ENCODE measurements at regions not wholly inside any gene's neighbourhood (a gene's known extent, or its start where the extent isn't known, plus 50 kb on each side); places are given as distances from the start of the nearest gene placed in this dataset.

DNA sequence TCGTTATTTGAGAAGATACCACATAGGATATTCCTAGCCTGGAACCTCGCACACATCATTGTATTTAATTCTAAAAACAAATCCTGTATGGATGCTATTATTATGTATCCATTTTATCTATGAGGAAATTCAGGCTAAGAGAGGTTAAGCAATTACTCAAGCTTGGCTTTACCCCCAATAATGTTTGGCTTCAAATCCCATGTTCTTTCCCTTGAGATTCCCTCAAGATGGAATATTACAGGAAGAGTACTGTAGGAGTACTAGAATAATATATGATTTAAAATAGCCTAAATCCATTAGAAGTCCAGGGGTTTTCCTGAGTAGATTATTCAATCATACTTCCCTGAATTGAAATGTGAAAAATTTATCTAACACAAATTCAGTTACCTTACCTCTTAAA lies 630.2 kb downstream of the ZNF385D start:
- no peak for DNase-seq

DNA sequence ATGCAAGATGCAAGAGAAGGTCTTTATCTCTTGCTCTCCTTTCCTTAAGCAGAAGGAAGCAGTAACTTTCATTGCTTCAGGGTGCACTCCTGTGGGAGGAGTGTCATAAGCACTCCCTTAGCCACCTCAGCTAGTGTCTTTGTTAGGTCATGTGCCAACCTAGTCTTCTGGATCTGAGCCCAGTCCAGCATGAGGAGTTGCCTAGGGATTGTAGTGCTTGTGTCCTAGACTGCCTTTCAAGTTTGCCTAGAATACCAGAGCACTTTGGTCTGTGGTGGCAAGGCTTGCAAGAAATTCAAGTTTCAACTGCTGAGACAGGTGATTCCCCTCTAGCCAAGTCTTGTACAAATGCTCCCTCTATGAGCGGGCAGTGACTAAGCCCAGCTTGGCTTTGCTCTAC lies 633.6 kb downstream of the ZNF385D start:
- no peak for DNase-seq

DNA sequence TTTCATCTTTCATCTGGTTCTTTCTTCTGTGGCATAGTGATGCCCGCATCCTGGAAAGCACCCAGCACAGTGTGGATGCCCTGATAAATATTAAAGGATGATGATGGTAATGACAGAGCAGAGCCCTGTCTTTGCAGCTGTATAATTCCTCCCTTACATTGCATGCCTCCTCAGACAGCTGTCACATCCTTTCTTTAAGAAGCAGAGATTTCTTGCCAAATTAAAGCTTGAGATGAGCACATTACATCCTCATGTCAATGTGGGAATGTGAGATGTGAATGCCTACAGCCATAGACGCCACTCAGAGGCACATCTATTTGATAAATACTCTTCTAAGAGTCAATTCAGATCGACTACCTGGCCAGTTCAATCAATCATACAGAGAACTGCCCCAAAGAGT lies 642.0 kb downstream of the ZNF385D start:
- DNase-seq, result no peak

DNA sequence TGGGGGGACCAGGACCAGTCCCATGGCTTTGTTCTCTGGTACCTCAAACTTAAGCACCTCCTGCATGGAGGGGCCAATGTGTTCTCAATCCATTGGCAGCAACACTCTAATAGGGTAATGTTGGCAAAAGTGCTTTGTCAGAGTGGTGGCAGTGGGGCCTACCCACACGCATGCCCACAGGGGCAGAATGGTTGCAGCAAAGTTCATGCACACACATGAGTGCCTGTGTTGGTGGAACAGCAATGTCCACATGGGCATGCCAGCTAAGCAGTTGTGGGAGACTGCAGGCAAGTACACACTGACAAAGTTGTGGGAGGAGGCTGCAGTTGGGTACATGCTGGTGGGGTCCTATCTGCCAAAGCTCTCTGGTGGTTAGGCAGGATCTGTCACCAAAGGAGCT lies 645.2 kb downstream of the ZNF385D start:
- no peak for DNase-seq

DNA sequence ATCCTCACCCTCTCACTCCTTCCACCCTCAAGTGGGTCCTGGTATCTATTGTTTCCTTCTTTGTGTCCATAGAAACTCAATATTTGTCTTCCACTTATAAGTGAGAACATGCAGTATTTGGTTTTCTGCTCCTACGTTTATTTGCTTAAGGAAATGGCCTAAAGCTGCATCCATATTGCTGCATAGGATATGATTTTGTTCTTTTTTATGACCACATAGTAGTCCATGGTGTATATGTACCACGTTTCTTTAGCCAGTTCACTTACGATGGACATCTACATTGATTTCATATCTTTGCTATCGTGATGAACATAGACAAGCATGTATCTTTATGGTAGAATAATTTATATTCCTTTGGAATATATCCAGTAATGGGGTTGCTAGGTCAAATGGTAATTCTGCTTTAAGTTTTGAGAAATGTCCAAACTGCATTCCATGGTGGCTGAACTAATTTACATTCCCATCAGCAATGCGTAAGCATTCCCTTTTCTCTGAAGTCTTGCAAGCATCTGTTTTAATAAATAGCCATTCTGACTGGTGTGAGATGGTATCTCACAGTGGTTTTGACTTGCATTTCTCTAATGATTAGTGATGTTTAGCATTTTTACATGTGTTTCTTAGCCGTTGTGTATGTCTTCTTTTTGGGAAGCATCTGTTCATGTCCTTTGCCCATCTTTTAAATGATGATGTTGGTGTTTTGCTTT lies 650.2 kb downstream of the ZNF385D start:
- DNase-seq, result no peak

DNA sequence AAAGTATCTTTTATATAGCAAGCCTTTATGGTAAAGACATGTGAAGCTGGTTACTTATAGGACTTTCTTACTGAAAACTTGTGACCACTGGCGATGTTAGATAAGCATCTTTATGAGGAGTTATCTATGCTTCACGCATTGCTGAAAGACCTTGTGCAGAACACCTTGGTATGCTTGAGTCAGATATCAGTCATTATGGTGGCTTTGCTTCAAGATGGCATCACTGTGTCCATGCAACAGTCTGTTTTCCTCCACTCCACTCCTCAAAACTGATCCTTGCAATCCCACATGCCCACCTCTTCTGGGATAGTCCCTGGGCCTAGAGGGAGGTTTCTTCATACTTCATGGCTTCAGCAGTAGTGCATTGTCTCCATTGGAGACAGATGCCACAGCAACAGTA lies 656.3 kb downstream of the ZNF385D start:
- DNase-seq, result no peak

DNA sequence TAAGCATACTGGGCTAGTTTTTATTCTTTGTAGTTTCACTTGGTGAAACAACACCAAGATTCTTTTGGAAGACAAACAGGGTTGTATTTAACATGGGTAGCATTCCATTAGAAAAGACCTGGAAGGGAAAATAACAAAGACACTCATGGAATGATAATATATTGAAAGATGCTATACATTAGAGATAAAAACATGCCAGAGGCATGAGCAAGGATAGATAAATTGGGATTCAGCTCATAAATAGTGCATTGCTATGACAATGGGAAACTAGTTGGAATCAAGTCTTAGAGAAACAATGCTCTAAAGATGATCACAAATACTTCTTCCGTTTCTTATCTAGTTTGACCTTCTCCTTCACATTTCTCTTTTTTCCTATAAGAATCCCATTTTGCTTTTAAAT lies 677.4 kb downstream of the ZNF385D start:
- no peak for DNase-seq

DNA sequence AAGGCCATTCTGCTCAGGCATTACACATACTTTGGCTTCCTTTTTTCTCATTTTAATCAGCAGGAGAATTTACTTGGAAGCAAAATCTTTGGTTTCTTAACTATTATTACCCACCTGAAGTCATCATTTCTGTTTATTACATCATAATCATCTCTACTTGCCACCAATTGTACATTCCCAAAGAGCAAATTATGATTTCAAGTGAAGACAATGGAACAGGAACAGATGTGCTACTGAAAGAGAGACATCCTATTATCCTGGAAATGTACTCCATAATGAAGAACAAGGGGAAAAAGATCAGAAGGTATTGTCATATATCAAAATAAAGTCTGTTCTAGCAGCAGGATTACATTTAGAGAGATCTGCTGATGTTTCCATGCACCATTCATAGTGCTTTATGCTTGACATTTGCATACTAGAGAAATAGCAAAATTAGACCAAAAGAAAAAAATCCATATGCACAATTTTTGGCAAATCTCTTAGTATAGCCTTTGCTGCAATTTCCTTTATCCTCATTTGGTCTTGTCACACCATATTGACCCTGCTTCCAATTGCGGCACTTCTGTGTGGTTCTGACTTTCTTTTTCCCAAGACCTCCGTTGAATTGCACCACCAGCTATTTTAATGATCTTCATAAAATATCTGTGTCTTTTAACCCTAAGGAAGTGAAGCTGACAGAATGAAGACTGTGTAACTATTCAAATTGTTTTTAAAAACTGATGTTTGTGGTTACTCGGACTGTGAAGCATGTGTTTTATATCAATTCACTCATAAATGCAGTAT lies 683.8 kb downstream of the ZNF385D start:
- DNase-seq, result no peak

DNA sequence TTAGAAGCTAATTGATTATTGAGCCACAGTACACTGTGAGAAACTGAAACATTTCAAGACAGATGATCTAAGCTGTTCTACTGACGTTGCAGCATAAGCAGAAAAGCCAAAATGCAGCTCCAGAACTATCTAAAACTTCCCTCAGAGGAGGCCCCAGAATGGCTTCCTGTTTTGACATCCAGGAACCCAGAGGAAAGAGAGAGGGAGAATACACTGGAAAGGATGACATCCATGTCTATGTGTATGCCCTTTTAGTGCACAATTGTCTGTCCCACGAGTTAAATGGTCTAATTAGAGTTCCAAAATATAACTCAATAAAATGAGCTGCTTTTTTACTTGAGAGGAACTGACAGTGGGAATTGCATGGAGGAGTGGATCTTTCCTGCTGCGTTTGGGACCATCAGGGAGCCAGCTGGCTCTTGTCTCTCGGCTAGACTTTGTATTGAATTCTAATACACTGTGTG lies 688.1 kb downstream of the ZNF385D start:
- DNase-seq, result no peak

DNA sequence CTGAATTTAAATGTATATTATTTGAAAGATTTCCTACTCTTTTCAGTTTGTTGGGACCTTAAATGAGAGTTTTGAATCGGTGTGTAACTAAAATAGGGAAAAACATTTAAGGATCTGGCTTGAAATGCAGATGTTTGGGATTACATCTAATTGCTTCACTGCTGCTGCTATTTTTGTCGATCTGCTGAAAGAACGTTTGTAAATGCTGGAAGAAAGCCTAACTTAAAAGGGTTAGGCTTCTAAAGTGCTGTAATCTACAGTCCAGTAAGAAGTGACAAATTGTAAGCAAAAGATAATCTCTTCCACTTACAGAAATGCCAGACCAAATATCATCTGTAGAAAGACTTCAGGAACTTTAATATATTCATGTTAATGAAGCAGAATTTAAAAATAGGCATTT lies 691.6 kb downstream of the ZNF385D start:
- no peak for DNase-seq

DNA sequence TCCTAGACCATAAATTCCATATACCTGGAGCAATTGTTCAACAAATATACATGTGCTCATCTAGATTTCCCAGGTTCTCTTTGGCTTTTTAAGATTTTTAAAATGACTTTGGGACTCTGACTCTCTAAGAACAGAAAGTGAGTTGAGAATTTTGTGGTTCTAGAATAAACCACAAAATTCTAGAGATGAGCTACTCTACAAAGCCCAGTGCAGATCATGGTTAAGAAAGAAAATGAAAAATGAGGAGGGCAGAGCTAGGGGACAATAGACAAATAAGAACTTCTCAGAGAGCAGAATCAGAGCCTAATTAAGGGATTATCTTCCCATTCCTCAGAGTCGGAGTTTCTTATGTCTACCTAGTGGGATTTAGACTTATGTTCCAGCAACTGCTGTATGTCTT lies 694.7 kb downstream of the ZNF385D start:
- DNase-seq, result no peak

DNA sequence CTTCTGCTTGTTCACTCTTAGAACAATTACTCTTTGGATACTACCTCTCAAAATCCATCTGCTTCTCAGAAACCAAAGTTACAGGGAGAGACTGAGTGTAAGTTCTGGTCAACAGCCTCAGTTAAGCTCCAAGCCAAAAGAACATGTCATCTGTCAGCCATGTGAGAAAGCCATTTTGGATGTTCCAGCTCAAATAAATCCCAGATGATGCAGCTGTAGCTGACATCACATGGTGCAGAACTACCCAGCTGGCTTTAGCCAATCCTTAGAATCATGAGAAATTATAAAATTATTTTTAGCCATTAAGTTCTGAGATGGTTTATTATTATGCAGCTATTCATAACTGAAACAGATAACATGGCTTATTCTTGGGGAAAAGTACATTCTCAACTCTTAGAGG lies 696.0 kb downstream of the ZNF385D start:
- no peak for DNase-seq

DNA sequence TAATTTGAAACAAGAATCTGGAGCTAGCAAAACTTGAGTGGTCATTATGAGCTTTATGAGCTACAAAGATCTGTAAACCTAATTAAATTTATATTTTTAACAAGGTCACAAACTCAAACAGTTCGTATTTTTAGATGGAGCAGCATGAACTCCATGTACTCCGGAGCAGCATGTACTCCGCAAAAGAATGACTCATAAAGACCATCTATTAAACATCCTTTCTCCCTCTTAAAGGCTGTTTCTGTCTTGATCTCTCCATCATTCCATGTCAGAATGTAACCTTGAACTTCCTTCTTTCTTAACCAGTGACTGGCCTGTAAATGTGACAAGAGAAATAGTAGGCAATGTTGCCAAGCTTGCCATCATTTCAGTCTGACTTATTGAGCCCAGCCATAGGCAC lies 696.9 kb downstream of the ZNF385D start:
- no peak for DNase-seq

DNA sequence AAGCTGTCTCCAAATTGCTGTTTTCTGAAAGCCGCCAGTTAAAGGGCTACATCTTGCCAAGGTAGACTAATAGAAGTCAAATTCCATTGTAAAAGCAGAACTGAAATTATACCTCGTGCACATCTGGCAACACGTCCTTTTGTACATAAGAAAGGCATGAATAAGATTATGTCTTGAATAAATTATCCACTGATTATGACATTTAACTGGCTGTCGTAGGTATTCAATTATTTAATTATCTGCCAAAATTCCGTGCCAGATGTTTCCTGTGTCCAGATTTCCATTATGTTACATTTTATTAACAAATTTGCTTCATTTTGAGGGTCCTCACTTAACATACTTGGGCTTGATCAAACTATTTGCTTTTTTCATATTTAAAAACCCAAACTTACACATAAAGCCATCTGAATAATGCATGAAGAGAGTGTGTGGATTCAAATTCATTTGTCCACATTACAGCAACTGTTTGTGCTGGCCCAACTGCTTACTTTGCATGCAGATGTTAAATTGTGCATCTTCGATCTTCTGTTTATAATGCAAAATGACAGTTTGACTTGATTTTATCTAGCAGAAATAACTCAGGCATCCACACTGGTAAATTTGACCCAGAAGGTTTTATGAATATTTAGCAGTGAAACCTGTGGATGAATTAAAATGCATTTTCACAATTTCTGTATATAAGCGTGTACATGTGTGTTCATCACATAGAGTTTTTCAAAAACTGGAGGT lies 701.5 kb downstream of the ZNF385D start:
- DNase-seq, result no peak

DNA sequence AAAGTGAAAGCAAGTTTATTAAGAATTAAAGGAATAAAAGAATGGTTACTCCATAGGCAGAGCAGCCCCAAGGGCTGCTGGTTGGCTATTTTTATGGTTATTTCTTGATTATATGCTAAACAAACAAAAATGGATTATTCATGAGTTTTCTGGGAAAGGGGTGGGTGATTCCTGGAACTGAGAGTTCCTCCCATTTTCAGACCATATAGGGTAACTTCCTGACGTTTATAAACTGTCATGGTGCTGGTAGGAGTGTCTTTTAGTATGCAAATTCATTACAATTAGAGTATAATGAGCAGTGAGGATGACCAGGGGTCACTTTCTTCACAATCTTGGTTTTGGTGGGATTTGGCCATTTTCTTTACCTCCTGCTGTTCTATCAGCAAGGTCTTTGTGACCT lies 707.9 kb downstream of the ZNF385D start:
- no peak for DNase-seq

DNA sequence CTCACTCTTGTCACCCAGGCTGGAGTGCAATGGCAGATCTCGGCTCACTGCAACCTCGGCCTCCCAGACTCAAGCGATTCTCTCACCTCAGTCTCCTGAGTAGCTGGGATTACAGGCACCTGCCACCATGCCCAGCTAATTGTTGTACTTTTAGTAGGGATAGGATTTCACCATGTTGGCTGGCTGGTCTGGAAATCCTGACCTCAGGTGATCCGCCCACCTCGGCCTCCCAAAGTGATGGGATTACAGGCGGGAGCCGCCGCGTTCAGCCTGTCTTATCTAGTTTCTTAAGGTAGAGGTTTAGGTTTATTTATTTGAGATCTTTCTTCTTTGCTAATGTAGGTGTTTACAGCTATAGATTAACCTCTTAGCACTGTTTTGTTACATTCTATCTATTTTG lies 708.8 kb downstream of the ZNF385D start:
- no peak for DNase-seq

DNA sequence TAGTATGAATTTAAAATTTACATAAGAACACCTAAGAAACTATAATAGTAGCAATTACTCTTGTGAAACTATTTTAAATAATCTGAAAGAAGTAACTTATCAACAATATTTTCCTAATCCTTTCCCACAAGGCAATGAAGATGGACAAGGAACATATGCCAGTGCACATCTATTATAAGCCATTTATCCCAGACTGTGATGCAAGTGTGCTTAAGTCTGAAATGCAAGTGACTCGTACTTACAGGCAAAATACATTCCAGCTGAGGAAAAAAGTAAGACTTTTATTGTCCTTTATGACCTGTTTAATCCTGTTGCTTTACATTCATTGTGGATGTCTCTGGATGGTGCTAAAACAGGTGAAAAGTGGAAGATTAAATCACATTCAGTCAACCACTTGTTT lies 709.4 kb downstream of the ZNF385D start:
- DNase-seq, result no peak

DNA sequence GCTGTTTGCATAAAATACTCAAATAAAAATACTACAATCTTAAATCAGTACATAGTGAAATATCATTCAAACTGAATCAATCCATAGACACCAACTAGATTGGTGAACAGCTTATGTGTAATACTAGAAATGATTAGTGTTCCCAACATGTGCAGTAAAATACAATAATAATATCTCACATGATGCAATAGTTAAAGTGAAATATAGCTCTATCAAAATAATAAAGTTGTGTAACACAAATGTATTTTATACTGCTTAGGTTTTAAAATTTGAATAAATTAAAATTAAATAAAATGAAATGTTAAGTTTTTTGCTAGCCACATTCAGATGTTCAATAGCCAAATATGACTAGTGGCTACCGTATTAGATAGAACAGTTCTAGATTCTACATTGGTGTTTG lies 714.1 kb downstream of the ZNF385D start:
- DNase-seq, result no peak

DNA sequence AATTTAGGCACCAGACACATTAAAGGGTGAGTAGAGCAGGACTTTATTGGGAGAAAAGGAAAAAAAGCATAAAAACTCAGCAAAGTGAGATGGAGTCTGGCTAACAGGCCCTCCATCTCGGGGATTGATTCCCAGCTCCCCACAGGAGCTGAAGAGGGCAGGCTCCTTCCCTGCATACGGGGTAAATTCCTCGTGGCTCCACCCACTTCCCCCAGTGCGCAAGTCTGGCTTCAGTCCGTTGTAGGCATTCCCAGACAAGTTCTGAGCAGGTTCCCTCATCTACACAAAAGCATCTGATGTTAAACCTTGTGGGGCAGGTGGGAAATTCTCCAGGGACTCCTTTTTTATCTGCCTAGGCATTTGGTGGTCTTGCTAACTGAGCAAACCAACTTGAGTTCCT lies 722.6 kb downstream of the ZNF385D start:
- DNase-seq, result no peak

DNA sequence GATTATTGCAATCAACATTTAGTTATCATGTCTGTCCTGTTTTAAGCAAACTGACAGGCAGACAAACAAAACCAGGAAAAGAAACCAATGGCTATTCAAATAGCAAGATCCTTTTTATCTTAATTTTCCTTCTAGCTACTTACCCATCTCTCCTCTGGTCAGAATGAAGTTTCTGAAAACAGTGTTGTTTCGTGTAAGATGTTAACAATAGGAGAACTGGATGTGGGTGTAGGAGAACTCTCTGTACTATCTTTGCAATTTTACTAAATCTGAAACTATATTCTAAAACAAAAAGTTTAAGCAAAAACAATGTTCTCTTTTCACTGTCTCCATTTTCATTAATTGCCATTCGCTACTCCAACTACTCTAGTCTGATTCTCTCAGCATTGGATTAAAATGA lies 726.4 kb downstream of the ZNF385D start:
- no peak for DNase-seq

DNA sequence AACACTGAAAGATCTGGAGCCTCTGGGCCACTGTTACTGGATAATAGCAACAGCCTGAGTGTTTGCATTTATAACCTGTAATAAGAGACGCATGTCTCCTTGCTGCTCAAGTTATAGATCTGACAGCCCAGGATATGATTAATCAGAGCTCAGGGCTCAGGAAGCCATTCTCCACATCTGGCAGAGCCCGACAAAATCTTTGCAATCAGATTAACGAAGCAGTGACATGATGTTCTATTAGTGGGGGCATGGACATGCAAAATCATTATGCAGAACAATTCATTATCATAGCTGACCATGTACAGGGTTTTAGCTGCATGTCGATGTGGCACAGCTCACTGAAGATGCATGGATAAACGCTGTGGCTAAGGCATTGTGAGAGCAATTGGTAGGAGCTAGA lies 730.3 kb downstream of the ZNF385D start:
- DNase-seq, result no peak

DNA sequence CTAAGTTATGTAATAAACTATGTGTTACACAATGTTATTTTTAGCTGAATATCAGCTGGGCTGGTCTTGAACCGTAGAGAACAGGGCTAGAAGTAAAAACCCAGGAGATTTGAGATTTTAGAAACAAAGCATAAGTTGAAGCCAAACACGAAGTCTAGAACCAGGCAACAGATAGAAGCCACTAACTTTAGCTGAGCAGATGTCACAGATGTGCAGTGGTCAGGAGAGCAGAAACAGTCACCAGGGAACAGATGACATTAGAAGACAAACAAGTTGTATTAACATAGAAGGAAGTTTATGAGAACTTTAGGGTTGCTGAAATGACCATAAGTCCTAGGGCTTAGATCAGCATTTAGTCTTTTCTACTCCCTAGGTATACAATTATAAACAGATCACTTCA lies 731.0 kb downstream of the ZNF385D start:
- DNase-seq, result no peak

DNA sequence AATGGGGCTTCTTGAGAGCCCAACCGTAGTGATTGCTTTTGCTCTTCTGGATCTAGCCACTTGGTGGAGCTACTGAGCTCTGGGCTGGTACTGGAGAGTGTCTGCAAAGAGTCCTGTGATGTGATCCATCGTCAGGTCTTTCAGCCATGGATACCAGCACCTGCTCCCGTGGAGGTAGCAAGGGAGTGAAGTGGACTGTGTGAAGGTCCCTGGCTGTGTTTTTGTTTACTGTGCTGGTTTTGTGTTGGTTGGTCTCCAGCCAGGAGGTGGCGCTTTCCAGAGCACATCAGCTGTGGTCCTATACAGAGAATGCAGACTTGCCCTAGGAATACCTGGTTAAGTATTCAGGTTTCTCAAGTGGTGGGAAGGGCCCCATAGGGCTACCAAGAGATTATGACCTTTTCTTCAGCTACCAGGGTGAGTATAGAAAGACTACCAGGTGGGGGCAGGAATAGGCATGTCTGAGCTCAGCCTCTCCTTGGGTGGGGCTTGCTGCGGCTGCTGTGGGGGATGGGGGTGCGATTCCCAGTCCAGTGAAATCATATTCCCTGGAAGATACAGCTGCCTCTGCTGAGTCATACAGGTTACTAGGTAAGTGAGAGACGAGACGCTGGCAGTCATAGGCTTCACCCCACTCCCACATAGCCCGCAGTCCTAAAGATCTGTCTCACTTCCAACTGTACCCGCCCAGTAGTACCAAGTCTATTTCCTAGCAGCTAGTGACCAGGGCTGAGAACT lies 733.7 kb downstream of the ZNF385D start:
- no peak for DNase-seq

Measured in CD4-positive, alpha-beta T cell treated with Interleukin-21 for 1 hour (primary cell).